Epithelial cell of proximal tubule (primary cell): ENCODE measurements at regions not wholly inside any gene's neighbourhood (a gene's known extent, or its start where the extent isn't known, plus 50 kb on each side); places are given as distances from the start of the nearest gene placed in this dataset.

ENCODE experiments used
- DNase-seq: peaks from one replicate; pipeline ENCODE4 v3.0.0-alpha.2; 2011; ENCODE audit warnings: low read depth
- H3K4me3 ChIP-seq: 2 replicates; pipeline ENCODE4 v1.5.1; 2011; ENCODE audit warnings: low read depth, mild to moderate bottlenecking, low read length
- CTCF ChIP-seq: conservative IDR thresholded peaks from 2 replicates; pipeline ENCODE4 v1.5.1; 2012; ENCODE audit warnings: low read depth, mild to moderate bottlenecking, low read length

DNA sequence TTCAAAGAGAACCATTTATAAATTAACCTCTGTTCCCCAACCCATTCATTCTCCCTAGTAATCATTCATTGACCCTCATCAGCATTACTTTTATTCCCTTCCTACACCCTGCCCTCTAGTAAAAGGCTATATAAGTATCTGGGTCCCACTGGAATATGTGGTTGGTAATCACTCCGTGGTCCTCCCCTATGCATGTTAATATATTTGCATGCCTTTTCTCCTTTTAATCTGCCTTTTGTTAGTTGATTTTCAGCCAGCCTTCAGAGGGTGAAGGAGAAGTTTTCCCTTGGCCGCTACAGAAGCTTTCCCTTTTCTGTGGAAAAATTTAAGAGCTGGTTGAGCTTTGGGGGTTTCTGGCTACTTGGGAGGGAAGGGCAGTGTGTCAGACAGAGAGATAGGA is 585.6 kb downstream of the UTRN start:
- no peak for TF ChIP-seq CTCF
- no peak for DNase-seq
- H3K4me3 ChIP-seq: no peak overlapping the region

DNA sequence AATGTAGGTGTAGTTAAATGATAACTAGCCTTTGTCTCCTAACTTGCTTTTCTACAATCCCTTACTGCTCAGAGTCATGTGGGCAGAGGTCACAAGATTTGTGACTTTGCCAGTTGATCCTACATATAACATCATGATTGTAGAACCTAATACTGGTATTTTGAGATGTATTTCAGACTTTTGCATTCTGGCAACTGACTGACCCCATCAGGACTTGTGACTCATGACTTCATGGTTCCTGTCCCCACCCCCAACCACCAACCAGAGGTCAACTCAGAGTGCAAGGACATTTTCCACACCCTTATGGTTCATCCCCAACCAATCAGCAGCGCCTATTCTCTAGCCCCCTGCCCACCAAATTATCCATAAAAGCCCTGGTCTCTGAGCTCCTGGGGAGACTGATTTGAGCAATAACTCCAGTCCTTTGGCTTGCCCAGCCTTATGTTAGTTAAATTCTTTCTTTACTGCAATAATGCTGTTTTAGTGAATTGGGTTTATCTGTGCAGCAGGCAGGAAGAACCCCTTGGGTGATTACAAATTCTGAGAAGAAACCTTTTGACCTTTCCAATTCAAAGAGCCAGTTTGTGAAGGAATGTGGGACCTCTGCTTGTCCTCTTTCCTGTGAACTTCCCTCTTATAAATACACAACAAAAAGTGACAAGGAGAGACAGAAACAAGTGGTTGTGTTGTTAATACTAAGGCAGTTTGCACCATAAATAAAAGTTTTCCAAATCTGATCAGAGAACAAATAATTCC is 588.7 kb downstream of the UTRN start:
- peak; percentile 2 for DNase-seq
- no peak overlapping the region for H3K4me3 ChIP-seq
- no peak for TF ChIP-seq CTCF

DNA sequence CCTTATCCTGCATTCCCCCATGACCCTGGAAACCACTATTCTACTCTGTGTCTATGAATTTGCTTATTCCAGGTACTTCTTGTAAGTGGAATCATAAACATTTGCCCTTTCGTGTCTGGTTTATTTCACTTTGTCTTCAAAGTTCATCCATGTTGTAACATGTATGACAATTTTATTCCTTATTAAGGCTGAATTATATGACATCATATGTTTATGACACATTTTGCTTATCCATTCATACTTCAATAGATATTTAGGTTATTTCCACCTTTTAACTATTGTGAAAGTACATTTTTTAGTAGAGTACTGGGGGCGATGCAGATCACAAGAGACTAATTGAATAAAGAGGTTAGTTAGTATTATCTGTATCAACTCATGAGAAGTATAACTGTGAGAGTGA is 591.6 kb downstream of the UTRN start:
- H3K4me3 ChIP-seq: no peak overlapping the region
- TF ChIP-seq CTCF: no peak
- DNase-seq: no peak

DNA sequence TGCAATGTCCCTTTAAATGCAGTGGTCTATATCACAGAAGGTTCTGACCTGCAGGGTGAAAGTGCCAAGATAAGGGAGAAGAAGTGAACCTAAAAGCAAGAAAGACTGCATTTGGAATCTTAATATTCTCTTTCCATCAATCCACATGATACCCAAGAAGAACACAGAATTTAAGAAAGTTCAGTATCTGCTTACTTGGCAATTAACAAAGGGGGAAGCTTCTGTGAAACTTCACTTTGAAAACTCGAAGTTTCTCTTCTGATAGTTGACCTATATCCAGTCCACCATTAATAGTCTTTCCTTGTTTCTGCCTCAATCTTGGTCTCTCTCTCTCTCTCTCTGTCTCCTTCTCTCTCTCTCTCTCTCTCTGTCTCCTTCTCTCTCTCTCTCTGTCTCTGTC is 592.0 kb downstream of the UTRN start:
- H3K4me3 ChIP-seq: no peak overlapping the region
- TF ChIP-seq CTCF: no peak
- no peak for DNase-seq

- H3K4me3 ChIP-seq: no peak overlapping the region
- no peak for DNase-seq
- TF ChIP-seq CTCF: no peak
Measured at GRCh38 chr6:144878577-144878976, 593.4 kb downstream of the UTRN start.

GRCh38 chr6:144879436-144879835 is 594.3 kb downstream of the UTRN start:
- H3K4me3 ChIP-seq: no peak overlapping the region
- no peak for TF ChIP-seq CTCF
- no peak for DNase-seq

- DNase-seq: no peak
- no peak overlapping the region for H3K4me3 ChIP-seq
- no peak for TF ChIP-seq CTCF
Measured at GRCh38 chr6:144882425-144882824, 597.3 kb downstream of the UTRN start.
